Ecto neural progenitor cell (in vitro differentiated cells): ENCODE measurements at regions not wholly inside any gene's neighbourhood (a gene's known extent, or its start where the extent isn't known, plus 50 kb on each side); places are given as distances from the start of the nearest gene placed in this dataset.
"Not testable (repeated sequence)": the region's sequence is repeated elsewhere in the genome, so short reads cannot be mapped to it uniquely, and the experiment has no call there.

Experiments
- DNase-seq: peaks from one replicate; pipeline ENCODE4 v3.0.0-alpha.2; 2018; ENCODE audit warnings: low spot score

GRCh38 chrX:122934131-122934530 lies 249.9 kb upstream of the GRIA3 start:
- DNase-seq = no peak

GRCh38 chrX:122940199-122940598 lies 243.9 kb upstream of the GRIA3 start:
- DNase-seq = no peak

GRCh38 chrX:122941806-122942205 lies 242.3 kb upstream of the GRIA3 start:
- no peak for DNase-seq

- no peak for DNase-seq
Observed at GRCh38 chrX:122943918-122944317, 240.2 kb upstream of the GRIA3 start.

GRCh38 chrX:122945328-122945727 lies 238.8 kb upstream of the GRIA3 start:
- DNase-seq = no peak

GRCh38 chrX:122972604-122973003 lies 211.5 kb upstream of the GRIA3 start:
- DNase-seq = no peak

- DNase-seq = no peak
Observed at GRCh38 chrX:122982521-122982920, 201.6 kb upstream of the GRIA3 start.

- not testable (repeated sequence) for DNase-seq
Observed at GRCh38 chrX:123002844-123003243, 181.2 kb upstream of the GRIA3 start.

GRCh38 chrX:123013141-123013540 lies 170.9 kb upstream of the GRIA3 start:
- DNase-seq = no peak

- no peak for DNase-seq
Observed at GRCh38 chrX:123036401-123036800, 147.7 kb upstream of the GRIA3 start.

- DNase-seq = no peak
Observed at GRCh38 chrX:123049071-123049625, 134.9 kb upstream of the GRIA3 start.

GRCh38 chrX:123060986-123061385 lies 123.1 kb upstream of the GRIA3 start:
- DNase-seq = no peak

GRCh38 chrX:123064053-123064452 lies 120.0 kb upstream of the GRIA3 start:
- no peak for DNase-seq

GRCh38 chrX:123072686-123073385 lies 111.2 kb upstream of the GRIA3 start:
- no peak for DNase-seq

- no peak for DNase-seq
Observed at GRCh38 chrX:123075947-123076561, 108.0 kb upstream of the GRIA3 start.

- no peak for DNase-seq
Observed at GRCh38 chrX:123077631-123078030, 106.4 kb upstream of the GRIA3 start.

- no peak for DNase-seq
Observed at GRCh38 chrX:123080065-123080464, 104.0 kb upstream of the GRIA3 start.

- no peak for DNase-seq
Observed at GRCh38 chrX:123081776-123082175, 102.3 kb upstream of the GRIA3 start.

GRCh38 chrX:123083924-123084323 lies 100.2 kb upstream of the GRIA3 start:
- DNase-seq = no peak

- DNase-seq = no peak
Observed at GRCh38 chrX:123084797-123085196, 99.3 kb upstream of the GRIA3 start.

GRCh38 chrX:123085311-123085940 lies 98.7 kb upstream of the GRIA3 start:
- no peak for DNase-seq

- DNase-seq = no peak
Observed at GRCh38 chrX:123086768-123087167, 97.3 kb upstream of the GRIA3 start.

GRCh38 chrX:123087326-123087725 lies 96.8 kb upstream of the GRIA3 start:
- DNase-seq = no peak
